HG03108 (cell line): ENCODE measurements at regions not wholly inside any gene's neighbourhood (a gene's known extent, or its start where the extent isn't known, plus 50 kb on each side); places are given as distances from the start of the nearest gene placed in this dataset.

Experiments
- ATAC-seq: cut with Tn5 transposase; IDR thresholded peaks from one replicate; pipeline ENCODE4 v1.9.1; 2021; ENCODE audit warnings: moderate library complexity; ENCODE audit not compliant: unreplicated experiment

- no peak for ATAC-seq
These were observed 224.2 kb downstream of the RBM43 start for GRCh38 chr2:151037434-151037833.

GRCh38 chr2:151033271-151034248, 228.1 kb downstream of the RBM43 start:
- no peak for ATAC-seq

- no peak for ATAC-seq
These were observed 228.9 kb downstream of the RBM43 start for GRCh38 chr2:151032741-151033191.

- no peak for ATAC-seq
These were observed 230.9 kb downstream of the RBM43 start for GRCh38 chr2:151030663-151031230.

GRCh38 chr2:151029406-151030157, 232.1 kb downstream of the RBM43 start:
- no peak for ATAC-seq

GRCh38 chr2:151028691-151029176, 232.9 kb downstream of the RBM43 start:
- ATAC-seq, result no peak

GRCh38 chr2:151027151-151027550, 234.5 kb downstream of the RBM43 start:
- no peak for ATAC-seq

- no peak for ATAC-seq
These were observed 235.8 kb downstream of the RBM43 start for GRCh38 chr2:151025816-151026215.

GRCh38 chr2:151024696-151025251, 236.9 kb downstream of the RBM43 start:
- no peak for ATAC-seq

- ATAC-seq, result no peak
These were observed 239.8 kb downstream of the RBM43 start for GRCh38 chr2:151021747-151022452.

- no peak for ATAC-seq
These were observed 241.3 kb downstream of the RBM43 start for GRCh38 chr2:151020411-151020810.

- ATAC-seq, result no peak
These were observed 252.1 kb downstream of the RBM43 start for GRCh38 chr2:151009437-151010175.

- ATAC-seq, result no peak
These were observed 254.3 kb downstream of the RBM43 start for GRCh38 chr2:151007365-151007764.

- no peak for ATAC-seq
These were observed 258.6 kb downstream of the RBM43 start for GRCh38 chr2:151002959-151003600.

- no peak for ATAC-seq
These were observed 263.8 kb downstream of the RBM43 start for GRCh38 chr2:150997702-150998440.

GRCh38 chr2:150997066-150997465, 264.6 kb downstream of the RBM43 start:
- ATAC-seq, result no peak

- ATAC-seq, result no peak
These were observed 267.6 kb downstream of the RBM43 start for GRCh38 chr2:150994076-150994475.

GRCh38 chr2:150989969-150990368, 271.7 kb downstream of the RBM43 start:
- ATAC-seq, result no peak
